CD4-positive, alpha-beta T cell treated with Interleukin-2 at 100 ng/mL for 4 hours (primary cell): ENCODE measurements at regions not wholly inside any gene's neighbourhood (a gene's known extent, or its start where the extent isn't known, plus 50 kb on each side); places are given as distances from the start of the nearest gene placed in this dataset.

ENCODE experiments used
- DNase-seq: peaks from one replicate; pipeline ENCODE4 v3.0.0-alpha.2; 2020; ENCODE audit warnings: low spot score

- no peak for DNase-seq
Observed at GRCh38 chr12:70154960-70155589, 88.2 kb upstream of the CNOT2 start.

GRCh38 chr12:70157099-70157498 lies 86.1 kb upstream of the CNOT2 start:
- no peak for DNase-seq

- DNase-seq, result no peak
Observed at GRCh38 chr12:70165450-70165849, 77.8 kb upstream of the CNOT2 start.

DNA sequence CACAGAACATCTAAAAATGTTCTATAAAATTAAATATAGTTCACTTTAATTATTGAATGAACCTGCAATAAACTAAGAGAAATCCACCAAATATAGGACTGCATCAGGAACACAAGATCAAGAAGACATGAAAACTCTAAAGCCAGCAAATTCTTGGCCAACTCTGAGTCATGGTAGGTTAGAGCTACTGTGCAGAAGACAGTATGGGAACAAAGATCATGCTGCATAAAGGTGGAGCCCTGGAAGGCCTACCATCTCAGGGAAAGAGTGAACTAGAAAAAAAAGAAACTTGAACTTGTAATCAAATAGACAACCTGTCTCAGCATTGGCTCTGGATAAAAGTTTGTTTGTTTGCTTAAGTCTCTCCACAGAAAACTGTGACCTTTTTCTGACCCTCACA lies 66.9 kb upstream of the CNOT2 start:
- DNase-seq, result no peak

DNA sequence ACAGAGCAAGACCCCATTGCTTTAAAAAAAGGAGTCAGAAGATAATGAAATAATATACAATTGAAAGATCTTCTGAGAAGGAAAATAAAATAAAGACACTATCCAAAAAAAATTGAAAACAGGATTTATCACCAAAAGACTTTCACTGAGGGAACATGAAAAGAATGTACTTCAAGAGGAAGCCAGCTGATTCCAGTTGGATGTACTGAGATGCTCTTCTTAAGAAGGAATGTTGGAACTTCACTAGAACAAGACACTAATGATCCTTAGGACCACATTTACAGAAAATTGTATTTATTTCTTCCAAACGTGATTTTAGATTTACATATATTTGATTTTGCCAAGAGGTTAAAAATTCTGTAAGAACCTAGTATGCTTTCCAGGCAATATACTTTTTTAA lies 65.6 kb upstream of the CNOT2 start:
- no peak for DNase-seq

- DNase-seq, result no peak
Observed at GRCh38 chr12:70178038-70178437, 65.2 kb upstream of the CNOT2 start.

DNA sequence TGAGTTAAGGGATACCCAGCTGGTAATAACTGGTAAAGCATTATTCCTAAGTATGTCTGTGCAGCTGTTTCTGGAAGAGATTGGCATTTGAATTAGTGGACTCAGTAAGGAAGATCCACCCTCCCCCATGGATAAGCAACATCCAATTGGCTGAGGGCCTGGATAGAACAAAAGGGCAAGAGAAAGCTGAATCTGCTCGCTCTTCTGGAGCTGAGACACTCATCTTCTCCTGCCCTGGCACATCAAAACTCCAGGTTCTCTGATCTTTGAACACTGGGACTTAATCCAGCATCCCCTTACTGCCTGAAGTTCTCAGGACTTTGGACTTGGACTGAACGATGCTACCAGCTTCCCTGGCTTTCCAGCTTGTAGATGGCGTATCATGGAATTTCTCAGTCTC lies 63.1 kb upstream of the CNOT2 start:
- no peak for DNase-seq

DNA sequence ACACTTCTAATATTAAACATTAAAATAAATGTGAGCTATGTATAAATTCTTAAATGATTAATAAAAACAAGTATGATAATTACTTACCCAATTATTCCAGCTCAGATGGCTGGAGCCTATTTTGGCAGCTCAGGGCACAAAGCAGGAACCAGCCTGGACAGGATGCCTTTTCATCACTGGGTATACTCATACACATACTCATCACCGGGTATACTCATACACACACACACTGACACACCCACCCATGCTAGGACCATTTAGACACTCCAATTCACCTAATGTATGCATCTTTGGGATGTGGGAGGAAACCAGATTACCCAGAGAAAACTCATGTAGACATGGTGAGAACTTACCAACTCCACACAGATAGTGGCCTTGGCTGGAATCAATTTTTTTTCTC lies 57.9 kb upstream of the CNOT2 start:
- DNase-seq, result no peak

- DNase-seq, result no peak
Observed at GRCh38 chr12:70186436-70186835, 56.8 kb upstream of the CNOT2 start.

- DNase-seq, result no peak
Observed at GRCh38 chr12:70190262-70191010, 52.8 kb upstream of the CNOT2 start.
